ENCODE measurements at regions not wholly inside any gene's neighbourhood (a gene's known extent, or its start where the extent isn't known, plus 50 kb on each side); places are given as distances from the start of the nearest gene placed in this dataset.

GRCh38 chr2:147242445-147242844 is 602.4 kb upstream of the ACVR2A start:
- DNase-seq, result no peak

- no peak for DNase-seq
Measured at GRCh38 chr2:147236601-147237000, 608.2 kb upstream of the ACVR2A start.

DNA sequence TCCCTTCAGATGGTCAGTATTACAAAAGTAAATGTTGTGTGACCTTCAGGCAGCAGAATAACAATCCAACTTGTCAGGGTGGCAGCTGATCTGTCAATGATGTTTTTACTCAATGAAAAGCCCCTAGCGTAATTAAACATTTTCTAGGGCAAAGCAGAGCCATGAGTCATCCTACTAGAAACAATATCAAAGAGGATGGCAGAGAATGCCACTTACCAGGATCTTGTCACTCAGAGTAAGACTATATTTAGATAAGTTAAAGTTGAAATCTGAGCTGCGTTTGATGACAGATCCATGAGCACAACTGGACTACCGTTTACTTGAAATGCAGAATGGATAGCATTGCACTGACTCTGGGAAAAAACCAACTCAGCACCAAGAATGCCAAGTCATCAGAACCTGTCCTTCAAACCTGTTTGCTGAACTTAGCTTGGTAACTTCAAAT is 612.6 kb upstream of the ACVR2A start:
- DNase-seq, result peak; percentile 56

DNA sequence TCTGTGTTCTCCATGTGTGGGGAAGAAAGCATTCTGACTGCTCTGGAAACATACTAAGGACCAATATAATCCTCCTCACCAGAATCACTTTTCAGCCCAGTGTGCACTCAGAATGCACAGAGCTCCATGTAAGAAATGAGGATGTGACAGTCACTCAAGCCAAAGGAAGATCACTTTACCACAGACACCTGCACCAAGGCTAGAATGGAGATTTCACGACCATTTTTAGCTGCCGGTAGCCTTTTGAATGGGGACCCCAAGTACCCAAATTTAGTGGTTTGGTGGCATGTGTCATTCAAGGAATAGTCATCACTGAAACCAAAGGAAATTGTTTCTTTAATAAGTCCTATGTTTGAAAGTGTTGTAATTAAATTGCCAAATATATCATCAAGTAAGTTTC is 613.2 kb upstream of the ACVR2A start:
- no peak for DNase-seq

DNA sequence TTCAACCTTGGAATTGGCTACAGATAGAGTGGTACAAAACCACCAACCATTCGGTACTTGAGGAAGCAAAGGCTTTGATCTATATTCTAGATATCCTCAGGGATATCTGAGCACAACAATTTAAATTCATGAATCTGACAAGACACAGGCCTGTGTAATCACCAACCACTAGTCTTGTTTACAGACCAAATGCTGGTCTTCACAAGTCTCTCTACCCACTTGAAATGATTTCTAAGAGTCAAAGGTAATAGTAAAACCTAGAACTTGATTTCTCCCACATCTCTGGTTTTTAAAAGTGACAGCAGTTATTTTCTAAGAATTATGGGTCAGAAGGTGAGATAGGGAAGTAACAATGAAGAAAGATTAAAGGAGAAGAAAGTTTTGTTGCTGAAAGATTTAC is 613.7 kb upstream of the ACVR2A start:
- no peak for DNase-seq

DNA sequence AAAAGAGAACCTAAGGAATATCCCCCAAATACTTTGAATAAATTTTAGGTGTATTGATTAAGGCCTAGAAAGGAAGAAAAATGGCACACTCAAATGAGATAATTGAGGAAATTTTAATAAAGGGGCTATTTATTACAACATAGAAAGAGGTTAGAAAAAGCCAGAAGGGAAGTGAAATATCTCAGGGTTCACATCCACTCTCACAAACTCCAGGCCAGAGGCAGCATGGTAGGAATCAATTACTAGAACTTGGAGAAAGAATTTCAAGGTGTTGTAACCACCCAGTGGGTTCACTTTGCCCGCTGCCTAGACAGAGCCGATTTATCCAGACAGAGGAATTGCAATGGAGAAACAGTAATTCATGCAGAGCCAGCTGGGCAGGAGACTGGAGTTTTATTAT is 617.5 kb upstream of the ACVR2A start:
- DNase-seq, result no peak

GRCh38 chr2:147224070-147224469 is 620.8 kb upstream of the ACVR2A start:
- DNase-seq, result no peak

DNA sequence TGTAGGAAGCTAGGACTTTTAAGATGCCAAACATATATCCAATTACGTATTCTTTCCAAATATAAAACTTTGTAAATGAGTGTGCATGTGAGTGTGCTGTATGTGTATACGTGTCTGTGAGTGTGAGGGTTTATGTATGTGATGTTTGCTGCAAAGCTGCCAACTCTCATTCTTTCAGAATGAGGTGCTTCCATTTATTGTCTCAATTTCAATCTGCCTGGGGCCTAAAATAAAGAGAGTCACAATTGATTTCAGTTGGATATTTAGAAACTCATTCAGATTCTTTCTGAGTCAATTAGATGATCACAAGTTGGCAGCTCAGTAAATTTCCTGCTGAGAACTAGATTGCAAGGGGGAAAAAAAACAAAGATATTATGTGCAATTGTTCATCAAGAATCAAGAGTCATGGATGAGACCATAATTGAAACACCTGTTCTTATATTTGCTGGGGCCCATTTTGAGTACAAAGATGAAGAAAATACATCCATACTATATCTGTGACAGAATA is 621.2 kb upstream of the ACVR2A start:
- DNase-seq, result no peak

DNA sequence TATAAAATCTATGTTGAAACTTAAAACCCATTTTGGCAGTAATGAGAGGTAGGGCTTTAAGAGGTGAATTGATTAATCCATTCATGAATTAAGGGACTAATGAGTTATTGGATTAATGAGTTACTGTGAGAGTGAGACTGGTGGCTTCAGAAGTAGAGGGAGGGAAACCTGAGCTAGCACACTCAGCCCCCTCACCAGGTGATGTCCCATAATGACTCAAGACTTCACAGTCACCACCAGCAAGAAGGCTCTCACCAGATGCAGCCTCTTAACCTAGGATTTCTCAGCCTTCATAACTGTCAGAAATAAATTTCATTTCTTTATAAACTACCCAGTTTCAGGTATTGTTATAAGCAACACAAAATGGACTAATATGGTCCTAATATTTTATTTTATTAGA is 621.7 kb upstream of the ACVR2A start:
- DNase-seq, result no peak

- DNase-seq, result no peak
Measured at GRCh38 chr2:147222506-147222905, 622.3 kb upstream of the ACVR2A start.

DNA sequence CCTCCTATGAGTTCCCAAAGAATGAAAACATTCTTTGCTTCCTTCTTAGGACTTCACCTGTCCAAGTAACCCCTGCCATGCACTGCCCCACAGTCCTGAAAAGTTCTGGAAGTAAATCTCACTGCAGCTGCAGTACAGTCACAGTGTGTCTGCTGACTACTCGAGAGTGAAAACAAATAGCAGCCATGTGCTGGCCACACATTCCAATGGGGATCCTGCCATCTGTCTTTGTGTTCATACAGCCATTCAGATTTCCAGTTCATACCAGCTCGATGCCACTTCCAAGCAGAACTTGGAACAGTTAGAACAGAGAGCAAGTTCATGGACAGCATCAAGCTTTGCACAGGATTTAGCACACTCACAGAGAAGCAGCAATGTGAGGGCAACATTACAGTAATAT is 629.9 kb upstream of the ACVR2A start:
- no peak for DNase-seq

- DNase-seq, result no peak
Measured at GRCh38 chr2:147211484-147211883, 633.3 kb upstream of the ACVR2A start.

GRCh38 chr2:147204102-147204501 is 640.7 kb upstream of the ACVR2A start:
- DNase-seq, result no peak

GRCh38 chr2:147198651-147199171 is 646.1 kb upstream of the ACVR2A start:
- no peak for DNase-seq

DNA sequence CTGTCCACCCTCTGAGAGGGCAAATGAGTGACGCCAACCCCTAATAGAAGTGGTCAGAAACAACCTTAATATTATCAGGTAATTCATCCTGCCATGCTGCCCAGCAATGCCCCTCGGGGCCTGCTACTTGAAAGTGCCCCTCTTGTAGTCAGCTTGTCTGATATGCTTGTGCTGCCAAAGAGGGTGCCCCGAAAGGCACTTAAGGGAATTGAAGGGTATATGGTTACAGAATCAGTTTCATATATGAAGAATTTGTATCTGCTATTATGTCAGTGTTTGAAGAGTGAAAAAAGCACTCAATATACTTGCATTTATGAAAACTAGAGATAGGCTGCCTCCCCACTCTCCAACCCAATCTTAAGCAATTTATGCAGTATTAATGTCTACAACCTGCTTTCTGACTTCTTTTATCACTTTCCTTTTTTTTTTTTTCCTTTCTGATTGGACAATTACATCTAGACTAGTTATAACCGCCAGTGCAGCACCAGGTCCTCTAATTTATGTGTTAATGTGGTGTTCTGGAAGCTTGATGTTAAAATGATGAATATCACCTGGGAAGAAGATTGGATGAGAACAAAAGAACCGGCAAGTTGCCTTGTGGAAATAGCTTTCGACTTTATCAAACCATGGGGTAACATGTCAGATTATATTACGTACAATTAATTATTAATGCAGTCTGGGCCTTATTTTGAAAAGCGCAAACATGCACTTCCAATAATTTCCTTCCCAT is 646.9 kb upstream of the ACVR2A start:
- no peak for DNase-seq

DNA sequence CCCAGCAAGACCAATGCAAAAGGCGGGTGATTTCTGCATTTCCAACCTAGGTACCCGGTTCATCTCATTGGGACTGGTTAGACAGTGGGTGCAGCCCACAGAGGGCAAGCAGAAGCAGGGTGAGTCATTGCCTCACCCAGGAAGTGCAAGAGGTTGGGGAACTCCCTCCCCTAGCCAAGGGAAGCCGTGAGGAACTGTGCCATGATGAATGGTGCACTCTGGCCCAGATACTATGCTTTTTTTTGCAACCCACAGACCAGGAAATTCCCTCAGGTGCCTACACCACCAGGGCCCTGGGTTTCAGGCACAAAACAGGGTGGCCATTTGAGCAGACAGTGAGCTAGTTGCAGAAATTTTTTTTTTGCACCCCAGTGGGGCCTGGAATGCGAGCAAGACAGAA is 662.6 kb upstream of the ACVR2A start:
- DNase-seq, result no peak

GRCh38 chr2:147181351-147182029 is 663.3 kb upstream of the ACVR2A start:
- no peak for DNase-seq

- DNase-seq, result no peak
Measured at GRCh38 chr2:147177071-147177857, 667.6 kb upstream of the ACVR2A start.

GRCh38 chr2:147174824-147175254 is 670.0 kb upstream of the ACVR2A start:
- DNase-seq, result no peak

GRCh38 chr2:147173798-147174197 is 671.0 kb upstream of the ACVR2A start:
- DNase-seq, result no peak

DNA sequence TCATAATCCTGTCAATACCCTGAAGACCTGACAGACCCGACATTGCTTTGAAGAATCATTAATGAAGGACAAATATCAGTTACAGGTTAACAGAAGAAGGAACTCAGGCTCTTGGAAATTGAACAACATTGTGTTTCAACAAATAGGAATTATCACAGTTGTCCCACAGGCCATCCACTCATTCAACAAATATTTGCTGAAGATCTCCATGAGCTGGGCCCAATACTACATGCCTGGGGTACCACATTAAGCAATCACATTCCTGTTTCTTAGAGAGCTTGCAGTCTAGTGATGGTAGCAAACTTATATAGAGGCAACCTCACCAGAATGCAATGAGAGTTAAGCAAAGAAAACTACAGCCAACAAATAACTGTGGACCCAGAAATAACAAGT is 671.6 kb upstream of the ACVR2A start:
- DNase-seq, result no peak

DNA sequence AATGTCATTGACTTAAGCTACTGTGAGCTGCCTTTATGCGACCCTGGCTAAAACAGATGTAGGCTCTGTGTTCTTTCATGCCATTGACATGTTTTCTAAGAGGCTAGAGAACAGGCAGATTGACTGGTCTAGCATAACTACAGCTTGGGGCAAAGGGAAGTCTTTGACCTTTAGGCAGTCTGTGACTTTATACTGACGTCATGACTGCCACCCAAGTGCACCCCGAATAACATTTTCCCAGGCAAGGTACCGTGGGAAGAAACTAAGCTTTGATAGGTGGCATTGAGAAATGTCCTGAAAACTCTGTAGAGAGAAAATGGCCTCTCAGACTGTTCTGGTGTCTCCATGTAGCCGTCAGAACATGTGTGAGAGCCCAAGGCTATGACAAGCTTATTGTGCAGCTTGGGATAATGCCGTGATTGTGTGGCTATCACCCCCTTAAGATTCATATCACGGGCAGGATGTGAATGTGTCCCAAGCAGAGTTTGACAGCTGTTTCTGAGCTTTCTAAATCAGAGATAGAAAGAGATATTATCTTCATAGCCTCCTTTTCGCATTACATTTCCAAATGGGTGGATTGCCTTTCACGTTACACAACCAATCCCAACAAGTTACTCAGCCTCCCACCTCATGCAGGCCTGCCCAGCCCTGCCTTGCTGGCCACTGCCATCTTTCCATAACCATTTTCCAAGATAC is 672.2 kb upstream of the ACVR2A start:
- no peak for DNase-seq

DNA sequence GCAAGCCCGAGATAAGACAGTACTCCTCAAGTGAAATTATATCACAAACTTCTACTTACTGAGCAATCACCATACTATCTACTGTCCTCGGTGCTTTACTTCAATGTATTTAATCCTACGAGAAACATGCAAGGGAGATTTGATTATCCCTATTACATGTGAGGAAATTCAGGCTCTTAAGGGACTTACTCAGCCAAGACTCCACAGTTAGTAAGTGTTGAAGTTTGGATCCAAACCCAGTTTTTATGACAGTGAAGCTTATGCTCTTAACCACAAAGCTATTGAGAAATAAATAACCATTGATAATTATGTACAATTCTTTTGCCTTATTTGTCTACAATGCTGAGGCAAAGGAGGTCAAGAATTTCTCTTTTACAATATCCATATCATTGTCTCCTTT is 672.9 kb upstream of the ACVR2A start:
- no peak for DNase-seq

Data from SHP77 treated with DMSO at 0.1 percent for 48 hours (cell line).